K562 (cell line): ENCODE measurements at regions not wholly inside any gene's neighbourhood (a gene's known extent, or its start where the extent isn't known, plus 50 kb on each side); places are given as distances from the start of the nearest gene placed in this dataset.

Source experiments
- CHD2 ChIP-seq: IDR thresholded peaks from 2 replicates; pipeline ENCODE4 v1.6.1; 2011; ENCODE audit warnings: low read depth, low read length
- ETV5 ChIP-seq: sonication (generic); formaldehyde crosslinking; IDR thresholded peaks from 2 replicates; pipeline ENCODE4 v1.4.0; 2020; ENCODE audit warnings: low read depth, mild to moderate bottlenecking, missing genetic modification reagents
- FOXA1 ChIP-seq: fragments of 450-650 bp; IDR thresholded peaks from 2 replicates; pipeline ENCODE4 v1.6.1; 2016; ENCODE audit warnings: mild to moderate bottlenecking, borderline replicate concordance
- HBP1 ChIP-seq: fragments of 450-650 bp; formaldehyde crosslinking; IDR thresholded peaks from 2 replicates; pipeline ENCODE4 v1.4.0; 2022; ENCODE audit warnings: missing genetic modification characterization
- KDM5B ChIP-seq: fragments of 200-600 bp; sonication (generic); IDR thresholded peaks from 2 replicates; pipeline ENCODE4 v1.6.1; 2012; ENCODE audit warnings: low read depth, mild to moderate bottlenecking, moderate library complexity, low read length, control low read depth, inconsistent platforms; ENCODE audit not compliant: insufficient replicate concordance
- MAFG ChIP-seq: fragments of 450-650 bp; conservative IDR thresholded peaks from 2 replicates; pipeline ENCODE4 v1.6.1; 2016; ENCODE audit warnings: missing genetic modification characterization, missing compliant biosample characterization
- MAFK ChIP-seq: IDR thresholded peaks from 2 replicates; pipeline ENCODE4 v1.6.1; 2011; ENCODE audit warnings: low read length, improper control_type of control experiment
- MCM7 ChIP-seq, 2 experiments: fragments of 450-650 bp; IDR thresholded peaks; 2 replicates each; pipeline ENCODE4 v1.6.1; 2016 to 2018
- MYC ChIP-seq, 2 experiments: fragments of 250-450 bp in 1 of 2; sonication (Bioruptor Pico) in 1 of 2; IDR thresholded peaks; 2 replicates each; pipeline versions ENCODE4 v1.5.1 to v1.6.1; 2012 to 2021; ENCODE audit warnings: low read depth in 2 of 2, borderline replicate concordance in 1 of 2, improper control_type of control experiment in 1 of 2, low read length in 1 of 2, mild to moderate bottlenecking in 1 of 2, moderate library complexity in 1 of 2
- TCF7 ChIP-seq: sonication (generic); IDR thresholded peaks from 2 replicates; pipeline ENCODE4 v1.6.1; 2016; ENCODE audit warnings: antibody characterized with exemption, borderline replicate concordance
- UBTF ChIP-seq, 2 experiments: IDR thresholded peaks; 2 replicates each; pipeline ENCODE4 v1.6.1; 2012; ENCODE audit warnings: improper control_type of control experiment in 2 of 2, low read depth in 2 of 2, low read length in 2 of 2, borderline replicate concordance in 1 of 2
- ZBTB7A ChIP-seq: IDR thresholded peaks from 2 replicates; pipeline ENCODE4 v1.6.1; 2011; ENCODE audit warnings: low read depth, mild to moderate bottlenecking, low read length, moderate library complexity, borderline replicate concordance; ENCODE audit not compliant: control insufficient read depth
- ZBTB9 ChIP-seq: fragments of 450-650 bp; formaldehyde crosslinking; IDR thresholded peaks from 2 replicates; pipeline ENCODE4 v1.4.0; 2020; ENCODE audit warnings: mild to moderate bottlenecking, moderate library complexity
- ZKSCAN1 ChIP-seq: fragments of 150-350 bp; IDR thresholded peaks from 2 replicates; pipeline ENCODE4 v1.6.1; 2016; ENCODE audit warnings: low read depth, low read length
- ZNF239 ChIP-seq: fragments of 250-450 bp; sonication (Bioruptor Pico); IDR thresholded peaks from 2 replicates; pipeline ENCODE4 v1.4.0; 2020; ENCODE audit warnings: mild to moderate bottlenecking
- ZNF316 ChIP-seq: fragments of 450-650 bp; IDR thresholded peaks from 2 replicates; pipeline ENCODE4 v1.6.1; 2016
- TF ChIP-seq, protein P1 (sequence below): fragments of 450-650 bp; IDR thresholded peaks from 2 replicates; pipeline ENCODE4 v1.6.1; 2016
- TF ChIP-seq, protein P2 (sequence below): sonication (generic); IDR thresholded peaks from 2 replicates; pipeline ENCODE4 v1.6.1; 2016
- TF ChIP-seq, protein P3 (sequence below), 2 experiments: fragments of 450-650 bp in 1 of 2; sonication (generic) in 1 of 2; formaldehyde crosslinking in 1 of 2; IDR thresholded peaks in 1 of 2; conservative IDR thresholded peaks in 1 of 2; 2 replicates each; pipeline versions ENCODE4 v1.6.1 to v1.8.1; 2016 to 2023; ENCODE audit warnings: mild to moderate bottlenecking in 2 of 2, moderate library complexity in 2 of 2, inconsistent platforms in 1 of 2, missing genetic modification reagents in 1 of 2

DNA sequence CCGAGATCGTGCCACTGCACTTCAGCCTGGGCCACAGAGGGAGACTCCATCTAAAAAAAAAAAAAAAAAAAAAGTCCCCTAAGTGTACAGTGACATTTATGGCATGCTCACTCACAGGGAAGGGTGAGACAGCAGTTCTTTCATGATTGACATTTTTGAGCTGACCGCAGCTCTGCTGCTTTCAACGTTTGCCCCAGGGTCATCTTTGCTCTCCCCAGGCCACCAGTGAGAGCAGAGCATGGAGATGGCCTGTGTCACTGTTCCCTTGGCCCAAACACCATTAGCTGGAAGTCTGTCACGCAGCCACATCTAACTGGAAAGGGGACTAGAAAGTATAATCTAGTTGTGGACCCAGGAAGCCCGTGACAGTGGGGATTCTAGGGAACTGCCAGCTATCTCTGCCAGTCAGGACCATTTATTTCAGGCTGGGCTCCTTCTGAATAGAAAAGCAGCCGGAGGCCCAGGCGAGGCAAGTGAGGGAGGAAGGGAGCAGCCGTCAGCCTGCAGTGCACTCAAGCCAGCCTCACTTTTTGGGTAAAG lies 193.4 kb upstream of the HES1 start (continued):
- TF ChIP-seq ZKSCAN1 (0 out of 2 replicates have a peak, but pooled peaks have one; percentile 7), MAFG (peak; percentile 89), ETV5 (CRISPR knock-in tag) (no peak), MYC (IDR thresholded peaks at IDR 0.05; ENCODE audit: low read depth, low read length) (0 out of 2 replicates have a peak, but pooled peaks have one; percentile 12), MYC (CRISPR knock-in tag; IDR thresholded peaks at IDR 0.05; ENCODE audit: borderline replicate concordance, low read depth) (no peak), ZNF239 (CRISPR knock-in tag) (no peak), KDM5B (peak; percentile 75), ZBTB9 (CRISPR knock-in tag) (peak; percentile 55; the same call in 1 of the 2 replicates), CHD2 (no peak), ZBTB7A (0 out of 2 replicates have a peak, but pooled peaks have one; percentile 23), TCF7 (peak; percentile 58; the same call in 1 of the 2 replicates), MCM7 (IDR thresholded peaks at IDR 0.05) (no peak), MAFK (peak; percentile 84), HBP1 (CRISPR knock-in tag) (no peak), ZNF316 (peak; percentile 95), UBTF (IDR thresholded peaks at IDR 0.05; ENCODE audit: borderline replicate concordance in 1 of 2, low read depth in 2 of 2, low read length in 2 of 2) (0 out of 4 replicates have a peak, but pooled peaks of 1 of the 2 experiments have one; percentile 70), FOXA1 (no peak)
- TF ChIP-seq, protein P1, sequence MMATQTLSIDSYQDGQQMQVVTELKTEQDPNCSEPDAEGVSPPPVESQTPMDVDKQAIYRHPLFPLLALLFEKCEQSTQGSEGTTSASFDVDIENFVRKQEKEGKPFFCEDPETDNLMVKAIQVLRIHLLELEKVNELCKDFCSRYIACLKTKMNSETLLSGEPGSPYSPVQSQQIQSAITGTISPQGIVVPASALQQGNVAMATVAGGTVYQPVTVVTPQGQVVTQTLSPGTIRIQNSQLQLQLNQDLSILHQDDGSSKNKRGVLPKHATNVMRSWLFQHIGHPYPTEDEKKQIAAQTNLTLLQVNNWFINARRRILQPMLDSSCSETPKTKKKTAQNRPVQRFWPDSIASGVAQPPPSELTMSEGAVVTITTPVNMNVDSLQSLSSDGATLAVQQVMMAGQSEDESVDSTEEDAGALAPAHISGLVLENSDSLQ: peak; percentile 96
- TF ChIP-seq, protein P2, sequence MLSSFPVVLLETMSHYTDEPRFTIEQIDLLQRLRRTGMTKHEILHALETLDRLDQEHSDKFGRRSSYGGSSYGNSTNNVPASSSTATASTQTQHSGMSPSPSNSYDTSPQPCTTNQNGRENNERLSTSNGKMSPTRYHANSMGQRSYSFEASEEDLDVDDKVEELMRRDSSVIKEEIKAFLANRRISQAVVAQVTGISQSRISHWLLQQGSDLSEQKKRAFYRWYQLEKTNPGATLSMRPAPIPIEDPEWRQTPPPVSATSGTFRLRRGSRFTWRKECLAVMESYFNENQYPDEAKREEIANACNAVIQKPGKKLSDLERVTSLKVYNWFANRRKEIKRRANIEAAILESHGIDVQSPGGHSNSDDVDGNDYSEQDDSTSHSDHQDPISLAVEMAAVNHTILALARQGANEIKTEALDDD: peak; percentile 65; the same call in 1 of the 2 replicates
- TF ChIP-seq, protein P3, sequence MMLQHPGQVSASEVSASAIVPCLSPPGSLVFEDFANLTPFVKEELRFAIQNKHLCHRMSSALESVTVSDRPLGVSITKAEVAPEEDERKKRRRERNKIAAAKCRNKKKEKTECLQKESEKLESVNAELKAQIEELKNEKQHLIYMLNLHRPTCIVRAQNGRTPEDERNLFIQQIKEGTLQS (IDR thresholded peaks at IDR 0.05): 0 out of 2 replicates have a peak, but pooled peaks have one; percentile 23
- TF ChIP-seq, protein P3 (CRISPR knock-in tag; conservative IDR thresholded peaks at IDR 0.05): no peak
